T-helper 2 cell treated with Interferon-gamma antibody and Interleukin-4, amounts not matched to agents 5 μg/mL and 100 μg/mL, for 36 hours (primary cell): ENCODE measurements at regions not wholly inside any gene's neighbourhood (a gene's known extent, or its start where the extent isn't known, plus 50 kb on each side); places are given as distances from the start of the nearest gene placed in this dataset.

ENCODE experiments used
- DNase-seq: peaks from one replicate; pipeline ENCODE4 v3.0.0; 2021; ENCODE audit warnings: low spot score
- H3K27ac Mint-ChIP-seq: one replicate; pipeline ENCODE4 v1.8.0; 2021; ENCODE audit warnings: mild to moderate bottlenecking, mixed read lengths
- H3K27me3 Mint-ChIP-seq: one replicate; pipeline ENCODE4 v1.8.0; 2021; ENCODE audit warnings: low read depth, mixed read lengths
- H3K36me3 Mint-ChIP-seq: one replicate; pipeline ENCODE4 v1.8.0; 2021; ENCODE audit warnings: low read depth, mixed read lengths
- H3K4me1 Mint-ChIP-seq: one replicate; pipeline ENCODE4 v1.8.0; 2021; ENCODE audit warnings: low read depth, mixed read lengths
- H3K4me3 Mint-ChIP-seq: one replicate; pipeline ENCODE4 v1.8.0; 2022; ENCODE audit warnings: mild to moderate bottlenecking, moderate library complexity, mixed read lengths
- H3K9me3 Mint-ChIP-seq: one replicate; pipeline ENCODE4 v1.8.0; 2021; ENCODE audit warnings: mixed read lengths

DNA sequence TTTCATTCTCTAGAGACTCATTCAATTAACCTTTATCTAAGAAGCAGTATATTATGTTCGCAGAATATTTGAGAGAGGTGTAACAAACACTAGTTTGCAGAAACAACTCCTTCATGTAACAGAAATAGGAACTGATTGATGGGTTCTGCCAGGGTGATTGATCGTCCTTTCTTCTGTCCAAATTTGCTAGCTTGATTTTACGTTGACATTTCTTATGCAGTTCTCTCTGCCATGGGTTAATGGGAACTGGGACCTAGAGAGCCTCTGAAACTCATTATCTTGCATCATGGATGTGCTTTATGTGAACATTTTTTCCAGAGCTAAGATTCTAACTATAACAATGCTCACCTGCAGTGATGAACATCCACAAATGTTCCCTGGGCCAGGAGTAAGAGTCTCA lies 107.0 kb downstream of the SLC24A2 start:
- no peak overlapping the region for H3K27ac Mint-ChIP-seq
- peaks cover 24% of the 10 kb centered on the region for H3K9me3 Mint-ChIP-seq
- no peak overlapping the region for H3K4me3 Mint-ChIP-seq
- no peaks in the 10 kb centered on the region for H3K36me3 Mint-ChIP-seq
- DNase-seq: no peak
- peaks cover 5% of the 10 kb centered on the region for H3K27me3 Mint-ChIP-seq
- H3K4me1 Mint-ChIP-seq: no peaks in the 10 kb centered on the region

- peaks cover 17% of the 10 kb centered on the region for H3K27me3 Mint-ChIP-seq
Observed at GRCh38 chr9:19677924-19678323, 110.9 kb downstream of the SLC24A2 start.

DNA sequence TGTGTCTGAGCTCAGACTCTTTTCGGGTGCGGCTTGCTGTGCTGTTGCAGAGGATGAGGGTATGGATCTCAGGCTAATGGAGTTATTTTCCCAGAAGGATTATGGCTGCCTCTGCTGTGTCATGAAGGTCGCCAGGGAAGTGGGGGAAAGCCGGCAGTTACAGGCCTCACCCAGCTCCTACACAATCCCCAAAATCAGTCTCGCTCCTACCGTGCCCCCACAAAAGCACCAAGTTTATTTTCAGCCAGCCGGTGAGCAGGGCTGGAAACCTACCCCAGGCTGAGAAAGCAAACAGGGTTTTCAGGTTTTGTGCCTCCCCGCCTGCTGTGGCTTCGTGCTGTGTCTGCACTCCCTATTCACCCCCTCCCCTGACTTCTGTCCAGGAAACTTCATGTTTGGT lies 113.3 kb downstream of the SLC24A2 start:
- H3K27ac Mint-ChIP-seq: no peak overlapping the region
- H3K4me1 Mint-ChIP-seq: no peaks in the 10 kb centered on the region
- H3K4me3 Mint-ChIP-seq: no peak overlapping the region
- no peaks in the 10 kb centered on the region for H3K36me3 Mint-ChIP-seq
- no peak for DNase-seq
- no peaks in the 10 kb centered on the region for H3K9me3 Mint-ChIP-seq
- peaks cover 15% of the 10 kb centered on the region for H3K27me3 Mint-ChIP-seq

More at GRCh38 chr9:19677924-19678323, 110.9 kb downstream of the SLC24A2 start:
- H3K4me1 Mint-ChIP-seq: no peaks in the 10 kb centered on the region
- H3K27ac Mint-ChIP-seq: no peak overlapping the region
- no peak for DNase-seq
- no peaks in the 10 kb centered on the region for H3K9me3 Mint-ChIP-seq
- H3K4me3 Mint-ChIP-seq: no peak overlapping the region
- no peaks in the 10 kb centered on the region for H3K36me3 Mint-ChIP-seq

DNA sequence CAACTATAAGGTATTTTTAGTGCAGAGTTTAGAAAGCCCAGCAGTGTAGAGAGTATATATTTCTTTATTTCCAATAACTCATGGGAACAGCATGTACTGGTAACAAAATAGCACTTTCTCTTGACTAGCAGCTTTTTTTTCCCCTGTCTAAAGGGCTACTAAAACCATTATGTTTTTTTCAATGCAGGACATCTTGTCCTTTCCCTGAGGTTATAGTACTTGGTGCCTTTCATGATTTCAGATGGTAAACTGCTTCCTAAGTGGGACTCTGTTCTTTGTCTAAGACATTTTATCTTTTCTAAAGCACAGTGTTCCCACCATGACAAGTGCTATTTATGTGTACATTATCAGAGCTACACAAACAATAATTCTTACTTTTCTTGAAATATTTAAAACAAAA lies 122.3 kb downstream of the SLC24A2 start:
- no peak overlapping the region for H3K27ac Mint-ChIP-seq
- no peaks in the 10 kb centered on the region for H3K9me3 Mint-ChIP-seq
- no peak for DNase-seq
- H3K4me1 Mint-ChIP-seq: peaks cover 7% of the 10 kb centered on the region
- peaks cover 13% of the 10 kb centered on the region for H3K27me3 Mint-ChIP-seq
- H3K4me3 Mint-ChIP-seq: no peak overlapping the region
- no peaks in the 10 kb centered on the region for H3K36me3 Mint-ChIP-seq

GRCh38 chr9:19665146-19665863 lies 123.5 kb downstream of the SLC24A2 start:
- Mint-ChIP-seq H3K27me3 (peaks cover 16% of the 10 kb centered on the region), H3K4me3 (peak overlapping the region; percentile 11), H3K27ac (peak overlapping the region; percentile 13), H3K4me1 (peaks cover 7% of the 10 kb centered on the region), H3K9me3 (no peaks in the 10 kb centered on the region), H3K36me3 (no peaks in the 10 kb centered on the region)
- peak; percentile 45 for DNase-seq

DNA sequence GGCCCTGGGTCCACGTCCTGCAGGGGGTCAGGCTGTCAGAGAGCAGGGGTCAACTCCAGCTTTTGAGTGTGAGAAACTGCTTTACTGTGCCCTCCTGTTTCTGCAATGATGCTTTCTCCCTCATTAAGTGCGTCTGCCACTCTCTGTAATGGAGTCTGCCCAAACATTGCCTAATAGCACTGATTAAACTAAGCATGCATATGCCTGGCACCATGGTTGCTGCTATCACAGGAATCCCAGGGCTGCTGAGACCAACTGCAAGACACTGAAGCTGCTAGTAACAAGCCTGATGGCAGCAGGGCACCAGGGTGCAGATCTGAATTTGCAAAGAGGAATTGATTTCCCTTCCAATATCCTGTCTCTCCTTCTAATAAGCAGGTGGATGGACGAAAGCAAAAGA lies 125.3 kb downstream of the SLC24A2 start:
- H3K27me3 Mint-ChIP-seq: peaks cover 23% of the 10 kb centered on the region
- H3K4me1 Mint-ChIP-seq: peaks cover 7% of the 10 kb centered on the region
- no peaks in the 10 kb centered on the region for H3K36me3 Mint-ChIP-seq
- H3K9me3 Mint-ChIP-seq: no peaks in the 10 kb centered on the region
- H3K4me3 Mint-ChIP-seq: no peak overlapping the region
- no peak for DNase-seq
- no peak overlapping the region for H3K27ac Mint-ChIP-seq

GRCh38 chr9:19662213-19662612 lies 126.6 kb downstream of the SLC24A2 start:
- no peaks in the 10 kb centered on the region for H3K36me3 Mint-ChIP-seq
- H3K9me3 Mint-ChIP-seq: no peaks in the 10 kb centered on the region
- no peak for DNase-seq
- H3K4me1 Mint-ChIP-seq: peaks cover 7% of the 10 kb centered on the region
- no peak overlapping the region for H3K4me3 Mint-ChIP-seq
- no peak overlapping the region for H3K27ac Mint-ChIP-seq
- peaks cover 14% of the 10 kb centered on the region for H3K27me3 Mint-ChIP-seq

- no peaks in the 10 kb centered on the region for H3K36me3 Mint-ChIP-seq
- DNase-seq: no peak
- no peak overlapping the region for H3K27ac Mint-ChIP-seq
- H3K9me3 Mint-ChIP-seq: no peaks in the 10 kb centered on the region
- H3K4me1 Mint-ChIP-seq: peaks cover 2% of the 10 kb centered on the region
- peaks cover 11% of the 10 kb centered on the region for H3K27me3 Mint-ChIP-seq
- H3K4me3 Mint-ChIP-seq: no peak overlapping the region
Observed at GRCh38 chr9:19660019-19660418, 128.8 kb downstream of the SLC24A2 start.

GRCh38 chr9:19656704-19657103 lies 132.1 kb downstream of the SLC24A2 start:
- Mint-ChIP-seq H3K27ac (no peak overlapping the region), H3K36me3 (no peaks in the 10 kb centered on the region), H3K27me3 (peaks cover 13% of the 10 kb centered on the region), H3K4me3 (no peak overlapping the region), H3K9me3 (no peaks in the 10 kb centered on the region), H3K4me1 (no peaks in the 10 kb centered on the region)
- no peak for DNase-seq

DNA sequence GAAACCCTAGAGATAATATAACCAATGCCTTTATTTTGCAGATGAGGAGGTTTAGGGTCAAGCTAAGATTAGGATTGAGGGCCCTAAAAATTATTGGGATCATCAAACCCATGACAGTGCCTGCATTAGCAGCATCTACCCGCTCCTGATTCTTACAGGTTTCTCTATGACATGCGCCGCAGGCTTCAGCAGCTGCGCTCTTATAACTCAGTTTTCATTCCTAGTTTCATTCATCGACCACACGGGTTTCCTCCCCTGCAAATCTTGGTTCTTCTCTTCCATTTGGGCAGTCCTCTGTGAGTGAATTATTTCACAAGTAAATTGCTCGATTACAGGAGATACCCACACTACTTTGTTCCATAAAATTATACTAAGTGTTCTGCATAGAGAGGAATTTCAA lies 137.2 kb downstream of the SLC24A2 start:
- H3K36me3 Mint-ChIP-seq: no peaks in the 10 kb centered on the region
- H3K9me3 Mint-ChIP-seq: no peaks in the 10 kb centered on the region
- no peak overlapping the region for H3K27ac Mint-ChIP-seq
- H3K4me3 Mint-ChIP-seq: no peak overlapping the region
- H3K4me1 Mint-ChIP-seq: no peaks in the 10 kb centered on the region
- H3K27me3 Mint-ChIP-seq: peaks cover 10% of the 10 kb centered on the region
- DNase-seq: no peak

DNA sequence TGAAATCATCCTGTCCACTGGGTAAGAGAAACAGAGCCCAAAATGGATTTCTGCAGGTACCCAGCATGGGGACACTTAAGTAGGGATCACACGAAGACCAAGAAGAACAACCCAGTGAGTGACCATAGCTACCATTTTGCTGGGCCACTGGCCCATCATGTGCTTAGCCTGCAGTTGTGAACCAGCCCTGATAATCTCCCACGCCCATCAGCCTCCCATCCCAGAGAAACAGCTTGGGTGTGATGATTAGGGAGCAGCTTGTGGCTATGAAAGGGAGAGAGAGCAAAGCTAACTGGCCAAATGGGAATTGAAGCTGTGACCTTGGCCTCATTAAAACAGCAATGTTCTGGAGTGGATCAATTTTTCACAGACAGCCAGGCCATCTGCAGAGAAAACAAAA lies 138.5 kb downstream of the SLC24A2 start:
- Mint-ChIP-seq H3K4me3 (no peak overlapping the region), H3K36me3 (no peaks in the 10 kb centered on the region), H3K4me1 (no peaks in the 10 kb centered on the region), H3K9me3 (no peaks in the 10 kb centered on the region), H3K27me3 (peaks cover 12% of the 10 kb centered on the region), H3K27ac (no peak overlapping the region)
- DNase-seq: no peak

- DNase-seq: no peak
- Mint-ChIP-seq H3K36me3 (no peaks in the 10 kb centered on the region), H3K4me1 (no peaks in the 10 kb centered on the region), H3K27ac (no peak overlapping the region), H3K9me3 (no peaks in the 10 kb centered on the region), H3K27me3 (peaks cover 12% of the 10 kb centered on the region), H3K4me3 (no peak overlapping the region)
Observed at GRCh38 chr9:19649336-19650041, 139.3 kb downstream of the SLC24A2 start.

- H3K4me1 Mint-ChIP-seq: no peaks in the 10 kb centered on the region
- no peaks in the 10 kb centered on the region for H3K9me3 Mint-ChIP-seq
- H3K4me3 Mint-ChIP-seq: no peak overlapping the region
- no peak overlapping the region for H3K27ac Mint-ChIP-seq
- H3K27me3 Mint-ChIP-seq: peaks cover 15% of the 10 kb centered on the region
- DNase-seq: no peak
- H3K36me3 Mint-ChIP-seq: no peaks in the 10 kb centered on the region
Observed at GRCh38 chr9:19648672-19649071, 140.2 kb downstream of the SLC24A2 start.

DNA sequence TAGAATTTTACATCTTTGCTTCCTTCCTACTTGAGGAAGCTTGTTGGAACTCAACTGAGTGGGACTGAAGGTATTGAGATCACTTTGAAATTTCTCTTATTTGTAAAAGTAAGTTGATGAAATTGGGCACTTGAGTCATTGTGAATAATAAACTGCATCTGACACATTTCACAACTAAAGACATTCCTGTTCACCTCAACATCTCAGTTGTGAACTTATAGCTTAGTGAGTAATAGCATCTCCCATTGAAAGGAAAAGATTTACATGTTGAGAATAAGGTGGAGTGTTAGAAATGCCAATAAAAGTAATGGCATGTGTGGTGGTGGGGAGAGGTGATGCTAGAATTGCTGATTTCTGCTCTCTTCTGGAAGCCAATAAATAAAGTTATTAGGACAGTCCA lies 145.0 kb downstream of the SLC24A2 start:
- Mint-ChIP-seq H3K36me3 (no peaks in the 10 kb centered on the region), H3K4me1 (no peaks in the 10 kb centered on the region), H3K27ac (no peak overlapping the region), H3K4me3 (no peak overlapping the region), H3K27me3 (peaks cover 20% of the 10 kb centered on the region), H3K9me3 (no peaks in the 10 kb centered on the region)
- no peak for DNase-seq
